Gastrocnemius medialis (tissue), 4 donors: ENCODE measurements at regions not wholly inside any gene's neighbourhood (a gene's known extent, or its start where the extent isn't known, plus 50 kb on each side); places are given as distances from the start of the nearest gene placed in this dataset.

ENCODE experiments used
- CTCF ChIP-seq, 5 experiments: fragments of 450-650 bp in 3 of 5; fragments of 200-600 bp in 2 of 5; sonication (generic) in 2 of 5; IDR thresholded peaks in 4 of 5; conservative IDR thresholded peaks in 1 of 5; 1 replicate in 4 of 5; 2 replicates in 1 of 5; pipeline ENCODE4 v1.5.1; 2016 to 2019; ENCODE audit warnings: antibody characterized with exemption in 5 of 5, mild to moderate bottlenecking in 3 of 5, moderate library complexity in 3 of 5
- POLR2A ChIP-seq, 2 donors: fragments of 450-650 bp; IDR thresholded peaks; one replicate each; pipeline ENCODE4 v1.6.1; 2017; ENCODE audit warnings: antibody characterized with exemption in 2 of 2, mild to moderate bottlenecking in 2 of 2, moderate library complexity in 2 of 2

GRCh38 chrX:39726771-39727170 is 371.0 kb downstream of the BCOR start:
- no peak for TF ChIP-seq POLR2A (IDR thresholded peaks at IDR 0.05)
- no peak for TF ChIP-seq CTCF (IDR thresholded peaks at IDR 0.05 in 4 of 5, conservative IDR thresholded peaks at IDR 0.05 in 1 of 5)
